Endothelial cell (in vitro differentiated cells): ENCODE measurements at regions not wholly inside any gene's neighbourhood (a gene's known extent, or its start where the extent isn't known, plus 50 kb on each side); places are given as distances from the start of the nearest gene placed in this dataset.

ENCODE experiments used
- DNase-seq: peaks from one replicate; pipeline ENCODE4 v3.0.0; 2021; ENCODE audit warnings: low spot score
- H3K27ac Mint-ChIP-seq: one replicate; pipeline ENCODE4 v1.8.0; 2021; ENCODE audit warnings: mixed read lengths, inconsistent platforms; ENCODE audit not compliant: unreplicated experiment
- H3K27me3 Mint-ChIP-seq: one replicate; pipeline ENCODE4 v1.8.0; 2021; ENCODE audit warnings: mild to moderate bottlenecking, moderate library complexity, mixed read lengths, inconsistent platforms; ENCODE audit not compliant: unreplicated experiment
- H3K36me3 Mint-ChIP-seq: one replicate; pipeline ENCODE4 v1.8.0; 2021; ENCODE audit warnings: mild to moderate bottlenecking, low read depth, mixed read lengths, inconsistent platforms; ENCODE audit not compliant: unreplicated experiment
- H3K4me1 Mint-ChIP-seq: one replicate; pipeline ENCODE4 v1.8.0; 2021; ENCODE audit warnings: mild to moderate bottlenecking, mixed read lengths, inconsistent platforms; ENCODE audit not compliant: unreplicated experiment
- H3K4me3 Mint-ChIP-seq: one replicate; pipeline ENCODE4 v1.8.0; 2021; ENCODE audit warnings: mild to moderate bottlenecking, mixed read lengths, inconsistent platforms; ENCODE audit not compliant: unreplicated experiment
- H3K9me3 Mint-ChIP-seq: one replicate; pipeline ENCODE4 v1.8.0; 2021; ENCODE audit warnings: mixed read lengths, inconsistent platforms; ENCODE audit not compliant: unreplicated experiment
- CTCF ChIP-seq: fragments of 200-600 bp; sonication (generic); IDR thresholded peaks from one replicate; pipeline ENCODE4 v1.5.0; 2021; ENCODE audit warnings: antibody characterized with exemption; ENCODE audit not compliant: unreplicated experiment

GRCh38 chr5:56763711-56764466, 51.5 kb upstream of the MAP3K1 start:
- Mint-ChIP-seq H3K27me3 (peaks cover 2% of the 10 kb centered on the region), H3K27ac (no peak overlapping the region), H3K36me3 (no peaks in the 10 kb centered on the region), H3K9me3 (no peaks in the 10 kb centered on the region), H3K4me3 (no peak overlapping the region), H3K4me1 (peaks cover 30% of the 10 kb centered on the region)
- DNase-seq = no peak
- TF ChIP-seq CTCF = no peak

GRCh38 chr5:56763182-56763581, 52.2 kb upstream of the MAP3K1 start:
- Mint-ChIP-seq H3K27me3 (peaks cover 2% of the 10 kb centered on the region), H3K4me3 (no peak overlapping the region), H3K9me3 (no peaks in the 10 kb centered on the region), H3K36me3 (no peaks in the 10 kb centered on the region), H3K4me1 (peaks cover 30% of the 10 kb centered on the region), H3K27ac (no peak overlapping the region)
- TF ChIP-seq CTCF = no peak
- DNase-seq = no peak

GRCh38 chr5:56761151-56761885, 54.0 kb upstream of the MAP3K1 start:
- Mint-ChIP-seq H3K27me3 (peaks cover 2% of the 10 kb centered on the region), H3K36me3 (no peaks in the 10 kb centered on the region)
- TF ChIP-seq CTCF = no peak

GRCh38 chr5:56760723-56761122, 54.6 kb upstream of the MAP3K1 start:
- H3K36me3 Mint-ChIP-seq = no peaks in the 10 kb centered on the region
- no peak for TF ChIP-seq CTCF
- peaks cover 2% of the 10 kb centered on the region for H3K27me3 Mint-ChIP-seq
- peaks cover 32% of the 10 kb centered on the region for H3K4me1 Mint-ChIP-seq
- no peak for DNase-seq
- no peaks in the 10 kb centered on the region for H3K9me3 Mint-ChIP-seq
- H3K4me3 Mint-ChIP-seq = no peak overlapping the region
- H3K27ac Mint-ChIP-seq = peak overlapping the region; percentile 79

More at GRCh38 chr5:56761151-56761885, 54.0 kb upstream of the MAP3K1 start:
- Mint-ChIP-seq H3K4me1 (peaks cover 32% of the 10 kb centered on the region), H3K4me3 (no peak overlapping the region), H3K27ac (peak overlapping the region; percentile 79), H3K9me3 (no peaks in the 10 kb centered on the region)
- DNase-seq = no peak
